Bronchial epithelial cell (primary cell): ENCODE measurements at regions not wholly inside any gene's neighbourhood (a gene's known extent, or its start where the extent isn't known, plus 50 kb on each side); places are given as distances from the start of the nearest gene placed in this dataset.

Experiments used
- DNase-seq: peaks from one replicate; pipeline ENCODE4 v3.0.0-alpha.2; 2010; ENCODE audit warnings: low read depth
- FAIRE-seq: peaks from 2 replicates; lab custom pipeline; 2011; peaks lifted over from hg19 to GRCh38; lab: Jason Lieb, UNC
- H3K27me3 ChIP-seq: 2 replicates; pipeline ENCODE4 v1.5.1; 2011; ENCODE audit warnings: low read length; ENCODE audit not compliant: control insufficient read depth, insufficient read depth
- H3K36me3 ChIP-seq: 2 replicates; pipeline ENCODE4 v1.5.1; 2011; ENCODE audit warnings: low read length; ENCODE audit not compliant: control insufficient read depth, insufficient read depth
- H3K4me3 ChIP-seq: 2 replicates; pipeline ENCODE4 v1.5.1; 2011; ENCODE audit warnings: mild to moderate bottlenecking, low read depth, low read length, control low read depth
- TF ChIP-seq, protein P1 (sequence below): IDR thresholded peaks from 2 replicates; pipeline ENCODE4 v1.5.1; 2011; ENCODE audit warnings: mild to moderate bottlenecking, moderate library complexity, low read length, control low read depth, inconsistent platforms; ENCODE audit not compliant: insufficient read depth, severe bottlenecking

DNA sequence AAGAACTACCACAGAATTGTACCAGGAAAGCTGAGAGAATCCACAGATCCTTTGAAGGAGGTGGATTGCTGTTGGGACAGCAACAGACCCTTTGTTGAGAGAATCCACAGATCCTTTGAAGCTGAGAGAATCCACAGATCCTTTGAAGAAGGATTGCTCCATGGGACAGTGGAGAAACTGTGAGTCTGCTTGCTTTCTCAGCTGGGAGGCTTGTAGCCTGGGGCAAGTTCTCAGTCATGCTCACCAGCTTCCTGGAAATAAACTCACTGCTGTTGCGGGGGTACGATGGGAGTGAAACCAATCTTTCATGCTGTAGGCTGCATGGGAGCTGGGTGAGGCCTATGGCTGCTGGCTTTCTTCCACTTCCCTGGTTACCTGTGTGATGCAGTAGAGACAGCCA is 106.3 kb downstream of the C7orf25 start:
- Histone ChIP-seq H3K36me3 (no peaks in the 10 kb centered on the region), H3K27me3 (no peaks in the 10 kb centered on the region), H3K4me3 (no peak overlapping the region)
- DNase-seq, result peak; percentile 8
- FAIRE-seq, result no peak
- TF ChIP-seq, protein P1, sequence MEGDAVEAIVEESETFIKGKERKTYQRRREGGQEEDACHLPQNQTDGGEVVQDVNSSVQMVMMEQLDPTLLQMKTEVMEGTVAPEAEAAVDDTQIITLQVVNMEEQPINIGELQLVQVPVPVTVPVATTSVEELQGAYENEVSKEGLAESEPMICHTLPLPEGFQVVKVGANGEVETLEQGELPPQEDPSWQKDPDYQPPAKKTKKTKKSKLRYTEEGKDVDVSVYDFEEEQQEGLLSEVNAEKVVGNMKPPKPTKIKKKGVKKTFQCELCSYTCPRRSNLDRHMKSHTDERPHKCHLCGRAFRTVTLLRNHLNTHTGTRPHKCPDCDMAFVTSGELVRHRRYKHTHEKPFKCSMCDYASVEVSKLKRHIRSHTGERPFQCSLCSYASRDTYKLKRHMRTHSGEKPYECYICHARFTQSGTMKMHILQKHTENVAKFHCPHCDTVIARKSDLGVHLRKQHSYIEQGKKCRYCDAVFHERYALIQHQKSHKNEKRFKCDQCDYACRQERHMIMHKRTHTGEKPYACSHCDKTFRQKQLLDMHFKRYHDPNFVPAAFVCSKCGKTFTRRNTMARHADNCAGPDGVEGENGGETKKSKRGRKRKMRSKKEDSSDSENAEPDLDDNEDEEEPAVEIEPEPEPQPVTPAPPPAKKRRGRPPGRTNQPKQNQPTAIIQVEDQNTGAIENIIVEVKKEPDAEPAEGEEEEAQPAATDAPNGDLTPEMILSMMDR, result no peak

DNA sequence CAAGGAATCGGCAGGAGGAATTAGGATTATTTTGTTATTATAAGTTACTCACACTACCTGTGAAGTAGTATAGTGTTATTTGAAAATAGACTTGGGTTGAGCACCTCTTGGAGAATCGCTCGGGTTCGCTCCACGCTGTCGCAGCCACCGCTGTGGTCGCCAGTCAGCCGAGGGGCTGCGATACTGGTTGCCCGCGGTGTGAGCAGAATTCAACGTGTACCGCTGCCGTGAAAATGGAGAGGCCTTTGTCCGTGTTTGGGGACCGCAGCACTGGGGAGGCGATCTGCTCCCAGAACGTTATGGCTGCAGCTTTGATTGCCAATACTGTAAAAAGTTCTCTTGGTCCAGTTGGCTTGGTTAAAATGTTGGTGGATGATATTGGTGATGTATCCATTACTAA is 117.2 kb downstream of the C7orf25 start:
- Histone ChIP-seq H3K36me3 (no peaks in the 10 kb centered on the region), H3K27me3 (no peaks in the 10 kb centered on the region), H3K4me3 (no peak overlapping the region)
- DNase-seq (no peak), FAIRE-seq (no peak)
- TF ChIP-seq, protein P1, result no peak

DNA sequence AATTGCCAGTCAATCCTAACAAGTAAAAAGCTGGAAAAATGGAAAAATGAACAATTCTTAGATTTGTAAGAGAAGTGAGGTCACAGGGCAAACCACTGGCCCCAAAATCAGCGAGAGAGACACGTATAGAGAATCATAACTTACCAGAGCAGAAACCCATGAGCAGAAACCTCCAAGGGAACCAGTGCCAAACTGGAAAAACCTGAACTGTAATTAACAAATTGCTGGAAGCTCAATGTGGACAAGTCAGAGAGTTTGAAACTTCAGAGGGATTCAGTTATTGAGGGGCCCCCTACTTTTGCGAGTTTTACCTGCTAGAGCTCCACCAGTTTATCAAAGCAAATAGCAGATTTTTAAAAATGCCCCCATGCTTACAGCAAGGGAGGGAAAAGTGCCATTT is 119.0 kb downstream of the C7orf25 start:
- FAIRE-seq, result no peak
- Histone ChIP-seq H3K36me3 (no peaks in the 10 kb centered on the region), H3K27me3 (no peaks in the 10 kb centered on the region), H3K4me3 (no peak overlapping the region)
- TF ChIP-seq, protein P1, result no peak
- DNase-seq, result no peak

DNA sequence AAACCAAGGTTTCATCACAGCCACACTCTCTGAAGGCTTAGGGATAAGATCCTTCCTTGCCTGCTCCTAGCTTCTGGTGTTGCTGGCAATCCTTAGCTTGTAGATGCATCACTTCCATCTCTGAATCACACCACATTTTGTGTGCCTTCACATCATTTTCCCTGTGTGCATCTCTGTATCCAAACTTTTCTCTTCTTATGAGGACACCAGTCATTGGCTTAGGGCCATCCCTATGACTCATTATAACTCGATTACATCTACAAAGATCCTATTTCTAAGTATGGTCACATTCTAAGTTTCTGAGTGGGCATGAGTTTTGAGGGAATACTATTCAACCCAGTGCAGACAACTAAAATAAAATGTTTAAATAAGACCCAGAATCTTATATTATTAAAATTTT is 121.7 kb downstream of the C7orf25 start:
- DNase-seq, result peak; percentile 34
- no peak overlapping the region for H3K4me3 ChIP-seq
- H3K27me3 ChIP-seq, result no peaks in the 10 kb centered on the region
- TF ChIP-seq, protein P1, result no peak
- FAIRE-seq, result no peak
- H3K36me3 ChIP-seq, result no peaks in the 10 kb centered on the region

DNA sequence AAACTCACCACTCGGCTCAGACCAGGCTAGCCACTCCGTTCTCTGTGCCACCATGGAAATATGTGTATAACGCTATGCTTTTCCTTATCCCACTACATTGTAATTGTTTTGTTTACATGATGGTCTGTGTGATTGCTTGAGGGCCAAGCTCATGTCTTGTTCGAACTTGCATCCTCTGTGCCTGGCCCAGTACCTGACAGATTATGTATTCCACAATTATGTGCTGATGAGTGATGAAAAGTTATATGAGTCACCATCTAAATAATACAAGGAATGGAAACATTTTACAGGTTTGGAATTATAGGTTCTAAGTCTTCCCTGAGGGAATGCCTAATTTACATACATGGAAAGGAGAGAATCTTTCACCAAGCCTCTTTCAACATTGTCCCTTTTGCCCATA is 137.4 kb downstream of the C7orf25 start:
- Histone ChIP-seq H3K4me3 (no peak overlapping the region), H3K36me3 (no peaks in the 10 kb centered on the region), H3K27me3 (no peaks in the 10 kb centered on the region)
- peak; percentile 95 for FAIRE-seq
- DNase-seq, result peak; percentile 98
- TF ChIP-seq, protein P1, result no peak

DNA sequence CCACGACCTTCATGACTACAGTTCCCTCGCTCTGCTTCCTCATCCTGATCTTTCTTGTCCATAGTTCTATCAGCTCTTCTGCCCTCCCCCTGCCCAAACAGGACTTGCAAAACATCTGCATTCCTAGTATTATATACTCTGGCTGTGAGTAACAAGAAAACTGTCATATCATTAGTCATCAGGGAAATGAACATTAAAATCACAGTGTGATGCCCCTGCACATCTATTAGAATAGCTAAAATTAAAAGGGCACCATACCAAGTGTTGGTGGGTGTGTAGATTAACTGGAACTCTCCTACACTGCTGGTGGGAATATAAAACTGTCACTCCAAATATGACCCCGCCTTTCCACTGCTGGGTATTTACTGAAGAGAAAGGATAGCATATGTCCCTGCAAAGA is 141.8 kb downstream of the C7orf25 start:
- Histone ChIP-seq H3K36me3 (no peaks in the 10 kb centered on the region), H3K27me3 (peaks cover 1% of the 10 kb centered on the region), H3K4me3 (no peak overlapping the region)
- peak; percentile 85 for DNase-seq
- FAIRE-seq, result no peak
- TF ChIP-seq, protein P1, result no peak
